ENCODE measurements at regions not wholly inside any gene's neighbourhood (a gene's known extent, or its start where the extent isn't known, plus 50 kb on each side); places are given as distances from the start of the nearest gene placed in this dataset.

DNA sequence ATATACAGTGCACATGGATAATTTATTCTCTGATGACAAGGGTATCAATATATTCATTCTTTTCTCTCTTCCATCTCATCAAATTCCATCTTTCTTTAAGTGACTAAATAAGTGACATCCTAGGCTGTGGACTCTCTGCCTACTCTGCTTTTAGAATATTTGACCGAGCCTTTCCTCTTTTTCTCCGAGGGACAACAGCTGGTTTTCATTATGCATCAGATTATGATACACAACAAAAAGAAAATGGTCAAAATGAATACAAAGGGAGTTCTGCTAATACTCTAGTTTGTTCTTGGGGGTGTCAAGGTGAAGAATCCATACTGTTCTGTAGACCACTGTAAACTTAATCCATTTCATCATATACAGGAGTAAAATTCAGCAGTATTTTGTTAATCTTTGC is 942.6 kb downstream of the KCNJ2 start:
- TF ChIP-seq, protein P1, sequence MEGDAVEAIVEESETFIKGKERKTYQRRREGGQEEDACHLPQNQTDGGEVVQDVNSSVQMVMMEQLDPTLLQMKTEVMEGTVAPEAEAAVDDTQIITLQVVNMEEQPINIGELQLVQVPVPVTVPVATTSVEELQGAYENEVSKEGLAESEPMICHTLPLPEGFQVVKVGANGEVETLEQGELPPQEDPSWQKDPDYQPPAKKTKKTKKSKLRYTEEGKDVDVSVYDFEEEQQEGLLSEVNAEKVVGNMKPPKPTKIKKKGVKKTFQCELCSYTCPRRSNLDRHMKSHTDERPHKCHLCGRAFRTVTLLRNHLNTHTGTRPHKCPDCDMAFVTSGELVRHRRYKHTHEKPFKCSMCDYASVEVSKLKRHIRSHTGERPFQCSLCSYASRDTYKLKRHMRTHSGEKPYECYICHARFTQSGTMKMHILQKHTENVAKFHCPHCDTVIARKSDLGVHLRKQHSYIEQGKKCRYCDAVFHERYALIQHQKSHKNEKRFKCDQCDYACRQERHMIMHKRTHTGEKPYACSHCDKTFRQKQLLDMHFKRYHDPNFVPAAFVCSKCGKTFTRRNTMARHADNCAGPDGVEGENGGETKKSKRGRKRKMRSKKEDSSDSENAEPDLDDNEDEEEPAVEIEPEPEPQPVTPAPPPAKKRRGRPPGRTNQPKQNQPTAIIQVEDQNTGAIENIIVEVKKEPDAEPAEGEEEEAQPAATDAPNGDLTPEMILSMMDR (IDR thresholded peaks at IDR 0.05): no peak
- TF ChIP-seq POLR2A (IDR thresholded peaks at IDR 0.05) (no peak), POLR2AphosphoS5 (IDR thresholded peaks at IDR 0.05) (no peak)
